ENCODE measurements at regions not wholly inside any gene's neighbourhood (a gene's known extent, or its start where the extent isn't known, plus 50 kb on each side); places are given as distances from the start of the nearest gene placed in this dataset.

DNA sequence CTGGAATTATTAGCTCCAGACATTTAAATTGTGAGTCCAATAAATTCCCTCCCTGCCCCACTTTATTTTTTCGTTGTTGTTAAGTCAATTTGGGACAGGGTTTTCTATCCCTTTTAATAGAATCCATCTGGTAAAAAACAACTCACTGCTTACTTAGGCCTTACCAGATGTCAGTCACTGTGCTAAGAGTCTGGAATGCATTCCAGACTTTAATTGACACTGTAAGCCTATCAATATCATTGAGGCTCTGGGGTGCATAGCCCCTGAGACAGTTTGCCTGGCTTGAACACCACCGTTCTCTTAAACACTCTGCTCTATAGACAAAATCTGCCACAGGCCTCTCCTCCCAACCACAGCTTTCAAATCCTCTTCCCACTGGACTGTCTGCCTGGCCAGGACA is 175.9 kb downstream of the NSG2 start:
- no peaks in the 10 kb centered on the region for H3K4me1 Mint-ChIP-seq
- H3K27ac ChIP-seq (ENCODE audit: low read depth in 1 of 2, low read length in 2 of 2), result no peak overlapping the region
- H2AFZ ChIP-seq (ENCODE audit: insufficient read depth, low read depth, low read length, poor library complexity, severe bottlenecking), result no peak overlapping the region
- 83% methylated on average over 1 of the region's 2 CpGs for WGBS (ENCODE audit: insufficient coverage)
- H3K79me2 ChIP-seq (ENCODE audit: insufficient read depth, low read length), result no peaks in the 10 kb centered on the region
- H3K27me3 ChIP-seq (ENCODE audit: control insufficient read depth in 2 of 2, insufficient read depth in 2 of 2, low read length in 2 of 2), result no peaks in the 10 kb centered on the region
- no peak overlapping the region for H3K9ac ChIP-seq (ENCODE audit: insufficient read depth, low read length, poor library complexity, severe bottlenecking)
- no peak overlapping the region for H3K4me2 ChIP-seq (replicated peaks; ENCODE audit: extremely low read depth, low read length, poor library complexity, severe bottlenecking)
- H3K4me3 Mint-ChIP-seq, result no peak overlapping the region
- no peak overlapping the region for H3K4me3 ChIP-seq (replicated peaks in 1 of 3; ENCODE audit: low read depth in 2 of 3, low read length in 3 of 3)
- no peak for TF ChIP-seq CTCF (IDR thresholded peaks at IDR 0.05)
- no peak overlapping the region for H3K27ac Mint-ChIP-seq
- H3K4me1 ChIP-seq (ENCODE audit: control insufficient read depth in 1 of 2, insufficient read depth in 2 of 2, low read length in 2 of 2), result no peaks in the 10 kb centered on the region
- peaks cover 0 to 11% (median 8%) of the 10 kb centered on the region in 7 donors for H3K9me3 Mint-ChIP-seq
- no peaks in the 10 kb centered on the region for H4K20me1 ChIP-seq (ENCODE audit: insufficient read depth, low read length)
- no peaks in the 10 kb centered on the region for H3K36me3 ChIP-seq (replicated peaks in 1 of 2; ENCODE audit: control insufficient read depth in 1 of 2, insufficient read depth in 2 of 2, low read length in 2 of 2)
- no peaks in the 10 kb centered on the region for H3K36me3 Mint-ChIP-seq
- peaks cover 0 to 6% (median 3%) of the 10 kb centered on the region in 3 donors for H3K27me3 Mint-ChIP-seq (ENCODE audit: low read depth in 3 of 3)
- peaks cover 3 to 7% of the 10 kb centered on the region in 2 donors for H3K9me3 ChIP-seq (replicated peaks in 1 of 2; ENCODE audit: control insufficient read depth in 1 of 2, insufficient read depth in 1 of 2, low read length in 2 of 2)
- intact Hi-C loops (cut with micrococcal nuclease), result no loop called here
- no peak for DNase-seq

DNA sequence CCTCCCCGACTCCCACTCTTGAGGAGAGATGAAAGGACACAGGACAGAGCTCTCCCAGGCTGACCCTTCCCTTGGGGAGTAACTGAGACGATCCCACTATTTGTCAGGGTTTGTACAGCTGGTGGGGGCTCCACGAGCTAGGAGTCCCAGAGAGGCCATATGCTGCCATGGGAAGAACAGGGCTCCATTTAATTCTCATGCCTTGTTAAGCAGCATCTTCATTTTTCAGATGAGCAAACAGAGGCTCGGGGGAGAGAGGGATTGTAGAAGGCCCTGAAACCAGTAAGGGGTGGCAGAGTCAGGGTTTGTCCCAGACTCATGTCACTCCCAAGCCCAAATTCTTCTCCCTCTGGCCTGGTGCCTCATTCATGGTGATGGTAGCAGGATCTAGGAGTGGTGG is 176.4 kb downstream of the NSG2 start:
- H3K9me3 ChIP-seq (replicated peaks in 1 of 2; ENCODE audit: control insufficient read depth in 1 of 2, insufficient read depth in 1 of 2, low read length in 2 of 2), result peaks cover 3 to 7% of the 10 kb centered on the region in 2 donors
- H3K79me2 ChIP-seq (ENCODE audit: insufficient read depth, low read length), result no peaks in the 10 kb centered on the region
- H3K27me3 ChIP-seq (ENCODE audit: control insufficient read depth in 2 of 2, insufficient read depth in 2 of 2, low read length in 2 of 2), result no peaks in the 10 kb centered on the region
- Mint-ChIP-seq H3K4me1 (no peaks in the 10 kb centered on the region), H3K9me3 (peaks cover 0 to 11% (median 8%) of the 10 kb centered on the region in 7 donors), H3K27me3 (ENCODE audit: low read depth in 3 of 3) (peaks cover 0 to 6% (median 3%) of the 10 kb centered on the region in 3 donors), H3K4me3 (no peak overlapping the region), H3K27ac (no peak overlapping the region), H3K36me3 (no peaks in the 10 kb centered on the region)
- no peak overlapping the region for H3K4me3 ChIP-seq (replicated peaks in 1 of 3; ENCODE audit: low read depth in 2 of 3, low read length in 3 of 3)
- no peak overlapping the region for H3K9ac ChIP-seq (ENCODE audit: insufficient read depth, low read length, poor library complexity, severe bottlenecking)
- WGBS (ENCODE audit: insufficient coverage), result 94% methylated on average over 2 of the region's 4 CpGs
- H3K4me1 ChIP-seq (ENCODE audit: control insufficient read depth in 1 of 2, insufficient read depth in 2 of 2, low read length in 2 of 2), result no peaks in the 10 kb centered on the region
- no peak for DNase-seq
- no peak for TF ChIP-seq CTCF (IDR thresholded peaks at IDR 0.05)
- H3K4me2 ChIP-seq (replicated peaks; ENCODE audit: extremely low read depth, low read length, poor library complexity, severe bottlenecking), result no peak overlapping the region
- H4K20me1 ChIP-seq (ENCODE audit: insufficient read depth, low read length), result no peaks in the 10 kb centered on the region
- H2AFZ ChIP-seq (ENCODE audit: insufficient read depth, low read depth, low read length, poor library complexity, severe bottlenecking), result no peak overlapping the region
- H3K36me3 ChIP-seq (replicated peaks in 1 of 2; ENCODE audit: control insufficient read depth in 1 of 2, insufficient read depth in 2 of 2, low read length in 2 of 2), result no peaks in the 10 kb centered on the region
- intact Hi-C loops (cut with micrococcal nuclease), result no loop called here
- no peak overlapping the region for H3K27ac ChIP-seq (ENCODE audit: low read depth in 1 of 2, low read length in 2 of 2)

Measured in CD14-positive monocyte (primary cell).